Spleen (tissue), 11 donors: ENCODE measurements at regions not wholly inside any gene's neighbourhood (a gene's known extent, or its start where the extent isn't known, plus 50 kb on each side); places are given as distances from the start of the nearest gene placed in this dataset.

ENCODE experiments used
- DNase-seq: peaks from one replicate; pipeline ENCODE4 v3.0.0-alpha.2; 2020
- H3K27ac ChIP-seq, 8 donors: fragments of 200-600 bp; sonication (generic) in 7 of 8; 1 replicate in 4 of 8; 2 replicates in 4 of 8; pipeline versions ENCODE4 v1.5.0 to v1.8.0; 2016 to 2021; ENCODE audit warnings: inconsistent platforms in 4 of 8, mild to moderate bottlenecking in 4 of 8, moderate library complexity in 1 of 8
- H3K27me3 ChIP-seq, 7 donors: fragments of 200-600 bp; sonication (generic) in 6 of 7; replicated peaks in 1 of 7; 1 replicate in 4 of 7; 2 replicates in 3 of 7; pipeline versions ENCODE4 v1.5.0 to v1.8.0; 2016 to 2021; ENCODE audit warnings: inconsistent platforms in 3 of 7, mild to moderate bottlenecking in 1 of 7
- H3K36me3 ChIP-seq, 6 donors: fragments of 200-600 bp; sonication (generic) in 5 of 6; 1 replicate in 4 of 6; 2 replicates in 2 of 6; pipeline versions ENCODE4 v1.5.0 to v1.8.0; 2016 to 2021; ENCODE audit warnings: inconsistent platforms in 2 of 6
- H3K4me1 ChIP-seq, 6 donors: fragments of 200-600 bp; sonication (generic) in 5 of 6; 1 replicate in 3 of 6; 2 replicates in 3 of 6; pipeline versions ENCODE4 v1.5.0 to v1.8.0; 2016 to 2021; ENCODE audit warnings: inconsistent platforms in 3 of 6
- H3K4me3 ChIP-seq, 8 donors: fragments of 200-600 bp; sonication (generic) in 7 of 8; 1 replicate in 4 of 8; 2 replicates in 4 of 8; pipeline versions ENCODE4 v1.5.0 to v1.8.0; 2016 to 2021; ENCODE audit warnings: inconsistent platforms in 4 of 8, mild to moderate bottlenecking in 4 of 8, moderate library complexity in 2 of 8
- H3K9me3 ChIP-seq, 8 donors: fragments of 200-600 bp; sonication (generic) in 7 of 8; 1 replicate in 4 of 8; 2 replicates in 4 of 8; pipeline versions ENCODE4 v1.5.0 to v1.8.0; 2016 to 2021; ENCODE audit warnings: inconsistent platforms in 4 of 8
- POLR2A ChIP-seq, 3 donors: fragments of 450-650 bp; IDR thresholded peaks; one replicate each; pipeline ENCODE4 v1.5.1; 2017; ENCODE audit warnings: antibody characterized with exemption in 3 of 3, mild to moderate bottlenecking in 1 of 3
- POLR2AphosphoS5 ChIP-seq, 3 donors: sonication (generic); formaldehyde crosslinking; IDR thresholded peaks; one replicate each; pipeline ENCODE4 v1.5.1; 2017; ENCODE audit warnings: antibody characterized with exemption in 3 of 3
- WGBS, 5 donors: extraction: QIAGEN DNeasy Blood & Tissue Kit in 3 of 5; methylation state at CpG; one replicate each; pipeline versions ENCODE4 v1.1.5 to v1.1.7; 2013 to 2018; 5-methylcytosine and 5-hydroxymethylcytosine counted together
- intact Hi-C: fragments of 100-400 bp; cut with DNase I; formaldehyde crosslinking; loops from one replicate; pipeline ENCODE4 v1.15.0; 2023; ENCODE audit warnings: low total_unique reads
- TF ChIP-seq, protein P1 (sequence below), 11 experiments: fragments of 200-600 bp in 7 of 11; fragments of 450-650 bp in 4 of 11; sonication (generic) in 4 of 11; IDR thresholded peaks in 8 of 11; conservative IDR thresholded peaks in 3 of 11; 1 replicate in 7 of 11; 2 replicates in 4 of 11; pipeline versions ENCODE4 v1.4.0 to v1.8.0; 2016 to 2021; ENCODE audit warnings: antibody characterized with exemption in 11 of 11, inconsistent platforms in 4 of 11, mild to moderate bottlenecking in 1 of 11
- donor health status: healthy with polysubstance abuse.
- donor health status: DM: no; HTN: no; CAD: no; lungs with moderate emphysema.
- donor health status: DM: no; HTN: no; CAD: no.
- donor health status: Bipolar disorder and iron deficiency.
- donor health status: healthy.
- donor health status: DM: no; HTN: no; CAD: no.
- donor health status: DM: yes; HTN: yes; CAD: no.

GRCh38 chr18:47436871-47437270 is 185.4 kb upstream of the SKOR2 start:
- H3K36me3 ChIP-seq: no peaks in the 10 kb centered on the region
- H3K9me3 ChIP-seq: no peaks in the 10 kb centered on the region
- no peaks in the 10 kb centered on the region for H3K4me1 ChIP-seq
- peaks cover 0 to 34% (median 0%) of the 10 kb centered on the region in 7 donors for H3K27me3 ChIP-seq
- no peak overlapping the region for H3K4me3 ChIP-seq
- H3K27ac ChIP-seq: no peak overlapping the region
- WGBS, 5 donors: 35 to 59% (median 45%) methylated on average over 1 of the region's 1 CpG
- intact Hi-C loops: no loop called here
- DNase-seq: no peak
- no peak for TF ChIP-seq POLR2A (IDR thresholded peaks at IDR 0.05)
- no peak for TF ChIP-seq POLR2AphosphoS5 (IDR thresholded peaks at IDR 0.05)
- TF ChIP-seq, protein P1, sequence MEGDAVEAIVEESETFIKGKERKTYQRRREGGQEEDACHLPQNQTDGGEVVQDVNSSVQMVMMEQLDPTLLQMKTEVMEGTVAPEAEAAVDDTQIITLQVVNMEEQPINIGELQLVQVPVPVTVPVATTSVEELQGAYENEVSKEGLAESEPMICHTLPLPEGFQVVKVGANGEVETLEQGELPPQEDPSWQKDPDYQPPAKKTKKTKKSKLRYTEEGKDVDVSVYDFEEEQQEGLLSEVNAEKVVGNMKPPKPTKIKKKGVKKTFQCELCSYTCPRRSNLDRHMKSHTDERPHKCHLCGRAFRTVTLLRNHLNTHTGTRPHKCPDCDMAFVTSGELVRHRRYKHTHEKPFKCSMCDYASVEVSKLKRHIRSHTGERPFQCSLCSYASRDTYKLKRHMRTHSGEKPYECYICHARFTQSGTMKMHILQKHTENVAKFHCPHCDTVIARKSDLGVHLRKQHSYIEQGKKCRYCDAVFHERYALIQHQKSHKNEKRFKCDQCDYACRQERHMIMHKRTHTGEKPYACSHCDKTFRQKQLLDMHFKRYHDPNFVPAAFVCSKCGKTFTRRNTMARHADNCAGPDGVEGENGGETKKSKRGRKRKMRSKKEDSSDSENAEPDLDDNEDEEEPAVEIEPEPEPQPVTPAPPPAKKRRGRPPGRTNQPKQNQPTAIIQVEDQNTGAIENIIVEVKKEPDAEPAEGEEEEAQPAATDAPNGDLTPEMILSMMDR (IDR thresholded peaks at IDR 0.05 in 8 of 11, conservative IDR thresholded peaks at IDR 0.05 in 3 of 11): no peak

DNA sequence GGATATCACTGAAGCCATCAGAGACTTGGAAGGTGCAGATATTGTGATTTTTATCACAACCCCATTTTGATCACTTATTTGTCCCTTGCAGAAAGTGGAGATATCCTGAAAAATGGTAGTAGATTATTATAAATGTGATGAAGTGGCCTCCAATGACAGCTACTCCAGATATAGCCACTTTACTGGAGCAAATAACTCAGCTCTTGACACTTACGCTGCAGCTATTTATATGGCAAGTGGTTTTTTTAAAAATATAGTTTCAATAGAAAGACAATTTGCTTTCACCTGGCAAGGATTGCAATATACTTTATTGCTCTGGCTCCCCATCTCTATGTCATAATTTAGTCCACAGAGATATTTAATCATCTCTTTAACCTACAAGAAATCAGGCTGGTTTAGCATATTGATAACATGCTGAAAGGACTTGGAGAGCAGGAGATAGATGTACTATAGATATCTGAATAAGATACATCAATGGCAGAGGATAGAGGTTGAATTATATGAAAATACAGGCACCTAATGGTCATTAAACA is 182.8 kb upstream of the SKOR2 start:
- Histone ChIP-seq H3K4me3 (no peak overlapping the region), H3K27me3 (peaks cover 0 to 34% (median 0%) of the 10 kb centered on the region in 7 donors), H3K36me3 (no peaks in the 10 kb centered on the region), H3K4me1 (no peaks in the 10 kb centered on the region), H3K27ac (no peak overlapping the region), H3K9me3 (no peaks in the 10 kb centered on the region)
- 85 to 89% (median 86%) methylated on average over 1 of the region's 1 CpG for WGBS, 5 donors
- intact Hi-C loops: no loop called here
- TF ChIP-seq POLR2AphosphoS5 (IDR thresholded peaks at IDR 0.05): no peak
- no peak for TF ChIP-seq POLR2A (IDR thresholded peaks at IDR 0.05)
- TF ChIP-seq, protein P1 (IDR thresholded peaks at IDR 0.05 in 8 of 11, conservative IDR thresholded peaks at IDR 0.05 in 3 of 11): no peak
- no peak for DNase-seq

- intact Hi-C loops: no loop called here
- 72 to 86% (median 76%) methylated on average over 10 of the region's 10 CpGs for WGBS, 5 donors
Measured at GRCh38 chr18:47427923-47428637, 176.6 kb upstream of the SKOR2 start.

DNA sequence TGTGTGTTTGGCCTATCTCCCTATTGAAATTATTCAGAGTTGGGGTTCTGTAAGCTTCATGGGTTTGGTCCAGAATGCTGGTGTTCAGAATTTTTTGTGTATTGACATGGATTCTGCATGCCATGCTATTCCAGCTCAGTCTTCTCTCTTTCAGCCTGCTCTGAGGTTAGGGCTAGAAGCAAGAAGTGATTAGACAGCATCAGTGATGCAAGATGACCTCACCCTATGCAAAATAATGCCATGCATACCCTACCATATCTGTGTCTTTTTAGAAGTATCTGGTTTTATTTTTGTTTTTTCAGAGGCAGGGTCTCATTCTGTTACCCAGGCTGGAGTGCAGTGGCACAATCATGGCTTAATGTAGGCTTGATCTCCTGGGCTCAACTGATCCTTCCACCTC is 175.6 kb upstream of the SKOR2 start:
- DNase-seq: no peak
- H3K4me3 ChIP-seq: no peak overlapping the region
- H3K27ac ChIP-seq: no peak overlapping the region
- no peaks in the 10 kb centered on the region for H3K27me3 ChIP-seq
- intact Hi-C loops: no loop called here
- TF ChIP-seq POLR2AphosphoS5 (IDR thresholded peaks at IDR 0.05): no peak
- TF ChIP-seq POLR2A (IDR thresholded peaks at IDR 0.05): no peak
- TF ChIP-seq, protein P1 (IDR thresholded peaks at IDR 0.05 in 8 of 11, conservative IDR thresholded peaks at IDR 0.05 in 3 of 11): no peak
- no peaks in the 10 kb centered on the region for H3K4me1 ChIP-seq
- no peaks in the 10 kb centered on the region for H3K9me3 ChIP-seq
- no peaks in the 10 kb centered on the region for H3K36me3 ChIP-seq

More at GRCh38 chr18:47427923-47428637, 176.6 kb upstream of the SKOR2 start:
- H3K4me3 ChIP-seq: no peak overlapping the region
- no peak for DNase-seq
- no peaks in the 10 kb centered on the region for H3K27me3 ChIP-seq
- no peak overlapping the region for H3K27ac ChIP-seq
- no peaks in the 10 kb centered on the region for H3K36me3 ChIP-seq
- H3K4me1 ChIP-seq: no peaks in the 10 kb centered on the region
- TF ChIP-seq, protein P1 (IDR thresholded peaks at IDR 0.05 in 8 of 11, conservative IDR thresholded peaks at IDR 0.05 in 3 of 11): no peak
- TF ChIP-seq POLR2AphosphoS5 (IDR thresholded peaks at IDR 0.05): no peak
- no peak for TF ChIP-seq POLR2A (IDR thresholded peaks at IDR 0.05)
- no peaks in the 10 kb centered on the region for H3K9me3 ChIP-seq
